GM18951 (cell line): ENCODE measurements at regions not wholly inside any gene's neighbourhood (a gene's known extent, or its start where the extent isn't known, plus 50 kb on each side); places are given as distances from the start of the nearest gene placed in this dataset.

Source experiments
- POLR2A ChIP-seq: IDR thresholded peaks from 4 replicates; pipeline ENCODE4 v1.6.1; 2011; ENCODE audit warnings: mild to moderate bottlenecking; ENCODE audit not compliant: insufficient read length, insufficient read depth; ENCODE audit errors: extremely low read depth
- in situ Hi-C: fragments of 300-500 bp; cut with MboI; formaldehyde crosslinking; loops from one replicate; pipeline ENCODE4 v1.12.0; 2022; ENCODE audit warnings: low sequenced_read_pairs, mixed read lengths, inconsistent platforms; ENCODE audit not compliant: unreplicated experiment

DNA sequence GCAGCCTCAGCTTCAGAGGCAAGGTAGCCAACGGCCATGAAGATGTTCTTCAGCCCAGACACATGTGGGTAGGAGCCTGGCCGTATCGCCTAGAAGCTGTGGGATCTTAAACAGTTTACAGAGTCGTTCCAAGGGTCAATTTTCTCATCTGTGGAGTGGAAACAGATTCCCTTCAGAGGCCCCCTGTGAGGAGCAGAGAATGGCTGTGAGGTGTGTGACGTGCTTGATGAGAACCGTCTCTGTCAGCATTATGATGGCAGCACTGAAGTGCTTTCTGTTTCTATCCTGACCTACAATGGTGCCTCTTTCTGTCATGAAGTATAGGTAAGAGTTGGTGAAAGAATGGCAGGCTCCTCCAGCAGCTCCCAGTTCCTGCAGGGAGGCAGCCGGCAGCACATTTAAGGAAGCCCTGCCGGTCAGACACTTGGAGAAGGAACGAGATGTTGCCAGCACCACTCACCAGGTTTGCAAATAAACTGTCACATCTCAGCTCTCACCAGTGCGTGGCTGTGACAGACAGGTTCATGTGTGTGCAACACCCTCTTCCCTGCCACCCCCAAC, 277.3 kb downstream of the FOXO1 start:
- no peak for TF ChIP-seq POLR2A
- in situ Hi-C loops: no loop called here

DNA sequence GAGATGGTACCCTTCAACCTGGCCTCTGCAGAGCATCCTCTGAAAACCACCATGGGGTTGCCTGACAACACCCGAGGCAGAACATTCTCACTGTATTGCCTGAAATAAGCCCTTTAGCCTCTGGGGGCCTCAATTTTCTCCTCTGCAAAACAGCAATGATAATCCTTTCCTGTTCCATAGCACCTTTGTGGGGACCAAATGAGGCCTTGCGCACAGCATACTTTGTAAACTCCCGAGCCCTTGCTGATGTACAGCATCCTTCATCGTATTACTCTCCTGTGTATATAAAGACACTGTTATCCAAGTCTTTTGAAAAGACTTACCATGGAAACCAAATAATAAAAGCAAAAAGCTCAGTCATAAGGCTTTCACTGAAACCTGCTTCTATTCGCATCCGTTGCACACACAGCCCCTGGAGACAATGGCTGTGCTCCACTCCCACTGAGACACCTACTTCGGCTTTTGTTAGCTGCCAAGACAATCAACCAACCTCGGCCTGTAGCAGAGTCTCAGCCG, 276.0 kb downstream of the FOXO1 start:
- in situ Hi-C loops: no loop called here
- no peak for TF ChIP-seq POLR2A

DNA sequence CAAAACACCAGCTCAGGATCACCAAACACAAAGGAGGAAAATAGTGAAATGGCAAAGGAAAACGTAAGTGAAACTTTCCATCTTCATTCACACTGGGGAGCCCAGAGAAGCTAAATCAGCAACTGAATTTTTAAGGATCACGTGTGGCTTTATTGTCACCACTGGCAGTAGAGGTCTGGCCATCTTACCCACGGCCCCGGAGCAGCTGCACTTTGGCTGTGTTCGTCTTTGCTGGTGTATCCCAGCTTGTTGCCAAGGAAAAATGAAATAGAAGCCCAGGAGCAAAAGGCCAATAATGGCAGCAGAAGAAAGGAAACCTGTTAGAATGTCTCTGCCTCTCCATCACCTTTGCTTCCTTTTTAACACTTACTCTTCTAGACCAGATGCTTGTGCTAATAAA, 274.7 kb downstream of the FOXO1 start:
- in situ Hi-C loops: no loop called here

DNA sequence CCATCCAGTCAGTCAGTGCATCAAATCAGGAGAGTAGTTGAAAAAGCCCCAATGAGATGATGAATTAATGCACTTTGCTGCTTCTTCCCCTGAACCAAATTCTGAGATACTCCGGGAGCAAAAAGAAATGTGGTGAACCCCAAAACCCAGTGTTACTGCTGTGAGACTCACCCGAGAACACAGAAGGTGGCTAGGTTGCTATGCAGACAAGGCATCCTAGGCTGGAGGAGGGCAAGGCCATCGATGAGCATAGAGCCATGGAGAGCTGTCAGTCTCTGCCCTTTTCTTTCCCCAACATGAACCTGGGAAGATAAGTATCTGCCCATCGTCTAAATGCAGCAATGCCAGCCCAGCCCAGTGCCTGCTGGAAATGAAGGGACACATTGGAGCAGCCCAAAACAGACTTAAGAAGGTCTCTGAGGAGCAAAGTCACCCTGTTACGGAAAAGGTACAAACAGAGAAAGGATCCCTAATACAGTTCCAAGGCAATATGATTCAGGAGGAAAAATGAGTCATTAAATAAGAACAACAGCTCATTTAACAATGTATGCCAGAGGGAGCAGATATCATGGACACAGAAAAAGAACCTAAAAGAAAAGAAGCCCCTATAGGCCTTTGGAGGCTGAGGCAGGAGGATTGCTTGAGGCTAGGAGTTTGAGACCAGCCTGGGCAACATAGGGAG, 272.0 kb downstream of the FOXO1 start:
- in situ Hi-C loops: no loop called here
- TF ChIP-seq POLR2A: no peak

More for the DNA sequence above, 274.7 kb downstream of the FOXO1 start:
- TF ChIP-seq POLR2A: no peak

DNA sequence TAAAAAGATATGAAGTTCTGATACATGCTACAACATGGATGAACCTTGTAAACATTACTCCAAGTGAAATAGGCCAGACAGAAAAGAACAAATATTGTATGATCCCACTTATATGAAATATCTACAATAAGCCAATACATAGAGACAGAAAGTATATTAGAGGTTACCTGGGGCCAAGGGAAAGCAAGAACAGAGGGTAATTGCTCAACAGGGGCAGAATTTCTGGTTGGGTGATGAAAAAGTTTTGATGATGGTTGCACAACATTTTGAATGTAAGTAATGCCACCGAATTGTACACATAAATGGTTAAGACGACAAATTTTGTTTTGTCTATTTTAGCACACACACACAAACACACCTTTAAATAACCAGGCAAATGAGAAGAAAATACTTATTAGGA, 268.4 kb downstream of the FOXO1 start:
- no peak for TF ChIP-seq POLR2A
- in situ Hi-C loops: no loop called here

DNA sequence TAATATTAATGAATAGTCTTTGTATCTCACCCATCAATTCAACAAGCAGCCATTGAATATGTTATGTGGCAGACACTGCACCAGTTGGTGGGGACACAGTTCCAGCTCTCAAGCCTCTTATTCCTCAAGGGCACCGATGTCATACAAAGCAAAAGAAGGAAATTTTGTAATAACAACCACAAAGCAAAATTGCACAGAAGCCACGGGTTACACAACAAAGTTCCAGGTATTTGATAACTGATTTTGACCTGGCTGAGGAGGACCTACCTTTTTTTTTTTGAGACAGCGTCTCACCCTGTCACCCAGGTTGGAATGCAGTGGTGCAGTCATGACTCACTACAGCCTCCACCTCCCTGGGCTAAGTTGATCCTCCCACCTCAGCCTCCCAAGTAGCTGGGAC, 266.7 kb downstream of the FOXO1 start:
- no peak for TF ChIP-seq POLR2A
- in situ Hi-C loops: no loop called here

DNA sequence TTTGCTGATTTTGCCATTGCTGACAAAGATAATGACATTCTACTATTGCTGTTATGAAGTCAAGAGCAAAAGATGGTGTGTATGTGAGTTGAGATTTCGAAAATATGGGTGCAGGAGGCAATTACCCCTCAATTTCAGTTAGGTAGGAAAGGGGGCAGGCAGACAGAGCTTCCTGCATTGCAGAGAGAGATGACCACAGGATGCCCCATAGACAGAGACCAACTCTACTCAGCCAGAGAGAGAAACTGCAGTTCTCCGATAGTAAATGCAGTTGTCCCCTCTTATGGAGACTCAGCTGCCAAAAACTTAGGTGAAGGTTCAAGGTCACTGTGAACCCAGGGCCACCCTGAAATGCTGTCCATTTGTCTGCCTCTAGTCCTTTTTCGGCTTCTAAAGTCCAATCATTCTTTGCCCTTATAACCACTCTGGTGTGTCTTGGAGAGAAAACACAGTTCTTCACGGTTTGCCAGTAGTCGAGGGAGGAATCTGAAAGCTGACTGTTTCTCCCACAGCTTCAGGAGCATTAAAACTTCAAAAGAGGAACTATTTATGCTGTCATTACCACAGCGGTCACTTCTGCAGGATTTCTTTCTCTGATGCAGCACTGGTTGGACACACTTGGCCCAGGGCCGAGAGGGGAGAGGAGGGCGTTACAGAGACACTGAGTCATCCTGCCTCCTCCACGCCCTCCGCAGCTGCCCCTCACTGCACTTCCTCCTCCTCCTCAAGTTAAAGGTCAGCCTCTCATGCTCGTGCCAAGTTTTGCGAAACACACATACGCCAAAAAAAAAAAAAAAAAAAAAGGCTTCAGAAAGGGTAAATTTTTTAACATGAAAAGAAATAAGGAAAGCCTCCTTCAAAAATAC, 264.3 kb downstream of the FOXO1 start:
- in situ Hi-C loops: no loop called here
- TF ChIP-seq POLR2A: no peak

DNA sequence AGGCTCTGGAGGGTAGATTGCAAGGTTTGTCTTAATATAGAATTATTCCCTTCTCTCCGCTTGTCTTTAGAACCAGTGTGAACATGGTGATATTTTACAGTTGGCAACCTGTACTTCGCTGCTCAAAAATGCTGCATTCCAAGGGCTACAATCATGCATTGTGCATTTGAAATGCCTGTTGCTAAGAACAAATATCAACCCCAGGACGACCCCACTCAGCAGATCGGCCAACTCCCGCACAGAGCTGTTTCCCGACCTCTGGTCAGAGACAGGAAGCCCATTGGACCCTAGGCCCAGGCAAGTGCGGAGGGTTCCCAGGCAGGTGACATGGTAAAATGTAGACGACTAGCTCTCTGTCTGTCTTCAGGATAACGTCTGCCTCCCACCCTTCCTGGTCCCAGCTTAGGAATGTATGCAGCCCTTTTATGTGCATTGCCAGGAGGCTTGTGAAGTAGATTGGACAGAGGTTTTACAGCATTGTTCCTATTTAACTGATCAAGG, 263.5 kb downstream of the FOXO1 start:
- no peak for TF ChIP-seq POLR2A
- in situ Hi-C loops: no loop called here

DNA sequence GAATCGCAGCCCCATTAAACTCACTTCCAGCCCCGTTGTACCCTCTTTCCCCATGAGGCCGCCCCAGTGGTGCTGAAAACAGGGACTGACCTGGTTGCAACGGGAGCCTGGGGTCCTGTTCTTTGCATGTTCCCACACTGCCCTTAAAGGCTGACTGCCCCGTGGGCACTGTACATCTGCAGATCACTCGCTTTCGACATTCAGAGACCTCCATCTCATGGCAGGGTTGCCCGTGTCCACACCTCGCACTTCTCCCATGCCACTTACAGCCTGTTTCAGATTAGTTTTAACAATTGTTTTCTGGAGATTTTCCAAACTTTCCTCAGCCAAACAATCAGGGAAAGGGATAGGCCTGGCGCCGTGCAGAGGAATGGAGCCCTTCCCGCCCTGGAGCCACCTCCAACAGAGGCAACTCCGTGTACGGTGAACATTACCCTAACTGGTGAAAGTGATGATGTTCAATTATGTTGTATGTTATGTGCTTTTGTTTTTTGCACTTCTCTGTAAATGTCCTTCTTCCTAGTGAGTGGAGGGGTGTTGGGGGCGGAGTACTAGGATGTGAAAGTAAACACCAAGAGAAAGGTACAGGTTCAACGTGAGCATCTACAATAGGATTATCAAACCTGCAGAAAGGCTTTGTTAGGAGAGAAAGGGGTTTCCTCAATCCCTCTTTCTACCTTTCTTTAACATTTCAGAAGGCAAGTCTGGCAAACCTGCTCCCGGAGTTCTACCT, 262.8 kb downstream of the FOXO1 start:
- in situ Hi-C loops: no loop called here
- no peak for TF ChIP-seq POLR2A

DNA sequence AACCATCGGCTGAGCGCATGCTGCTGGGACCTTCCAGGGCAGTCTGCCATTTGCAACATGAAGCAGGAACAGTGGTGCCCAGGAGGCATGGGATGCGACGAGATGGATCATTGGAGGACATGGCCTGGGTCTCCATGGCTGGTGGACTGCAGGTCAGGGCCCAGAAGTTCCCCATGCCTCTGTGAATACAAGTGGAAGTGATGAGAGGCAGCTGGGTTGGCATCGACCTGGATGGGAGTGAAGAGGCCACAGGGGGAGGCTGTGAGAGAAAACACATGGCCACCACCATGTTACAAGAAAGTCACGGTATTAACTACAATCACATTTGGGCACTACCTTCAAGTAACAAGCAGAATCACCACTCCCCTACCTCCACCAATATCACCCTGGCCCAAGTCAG, 262.0 kb downstream of the FOXO1 start:
- TF ChIP-seq POLR2A: no peak
- in situ Hi-C loops: no loop called here

DNA sequence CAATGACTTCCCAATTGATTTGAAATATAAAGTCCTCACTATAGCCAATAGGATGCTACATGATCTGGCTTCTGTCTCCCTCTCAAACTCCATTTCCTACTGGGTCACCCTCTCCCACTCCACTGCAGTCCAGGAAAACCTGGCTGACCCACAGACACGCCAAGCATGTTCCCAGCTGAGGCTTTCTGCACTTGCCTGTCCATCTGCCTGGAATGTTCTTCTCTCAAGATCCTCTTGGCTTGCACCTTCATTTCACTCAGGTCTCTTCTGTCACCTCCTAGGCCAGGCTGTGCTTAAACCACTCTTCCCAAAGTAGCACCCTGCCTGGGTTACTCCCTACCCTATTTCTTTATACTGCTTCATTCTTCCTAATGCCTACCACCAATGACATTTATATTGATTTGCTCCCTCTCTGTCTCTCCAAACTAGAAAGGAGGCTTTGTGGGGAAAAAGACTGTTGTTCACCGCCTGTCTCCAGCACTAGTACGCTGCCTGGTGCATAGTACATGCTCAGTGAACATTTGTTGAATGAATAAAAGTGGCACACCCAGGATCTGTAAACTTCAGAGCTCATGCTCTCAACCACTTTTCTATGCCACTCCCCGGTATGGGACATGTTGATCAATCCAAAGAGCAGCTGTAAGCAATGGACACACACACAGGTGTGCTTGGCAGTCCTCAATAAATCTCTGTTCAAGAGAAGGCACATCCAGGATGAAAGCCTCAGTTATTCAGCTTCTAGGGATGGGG, 261.3 kb downstream of the FOXO1 start:
- no peak for TF ChIP-seq POLR2A
- in situ Hi-C loops: no loop called here

DNA sequence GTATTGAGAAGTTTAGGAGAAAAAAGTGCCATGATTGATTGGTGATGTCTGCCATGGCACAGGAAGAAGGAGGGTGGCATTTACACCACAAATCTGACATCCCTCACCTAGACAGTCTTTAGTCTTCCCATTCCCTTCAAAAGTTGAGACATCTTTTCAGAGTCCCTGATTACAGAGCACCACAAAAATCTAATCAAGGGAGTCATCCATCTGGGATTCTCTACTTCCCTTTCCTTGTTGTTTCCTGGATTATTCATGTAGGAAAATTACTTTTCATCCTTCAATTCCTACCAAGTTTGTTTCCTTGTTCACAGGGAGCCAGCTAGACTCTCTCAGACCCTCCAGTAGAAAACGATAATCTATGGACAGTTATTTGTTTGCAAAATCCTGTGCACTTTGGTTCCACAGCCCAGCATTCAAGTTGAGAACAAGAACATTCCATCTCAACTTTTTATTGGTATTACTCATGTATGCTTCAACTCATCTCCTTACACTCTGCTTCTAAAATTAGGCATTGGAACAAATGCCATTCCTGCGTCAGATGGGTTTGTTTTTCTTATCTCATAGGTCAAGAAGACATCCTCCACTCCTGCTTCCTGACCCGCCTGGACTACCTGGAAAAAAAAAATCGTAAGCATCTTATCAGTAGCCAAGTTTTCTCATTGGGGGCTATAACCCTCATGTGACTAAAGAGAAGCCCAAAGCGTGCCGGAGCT, 259.9 kb downstream of the FOXO1 start:
- no peak for TF ChIP-seq POLR2A
- in situ Hi-C loops: no loop called here
